ENCODE measurements at regions not wholly inside any gene's neighbourhood (a gene's known extent, or its start where the extent isn't known, plus 50 kb on each side); places are given as distances from the start of the nearest gene placed in this dataset.
A peak's percentile ranks its signal among the peaks of the same experiment; 100 is the strongest.

- 51 to 79% methylated on average over 3 of the region's 6 CpGs for WGBS, 2 donors
These were observed 80.5 kb downstream of the CLDN34 start for GRCh38 chrX:10047631-10048030.

DNA sequence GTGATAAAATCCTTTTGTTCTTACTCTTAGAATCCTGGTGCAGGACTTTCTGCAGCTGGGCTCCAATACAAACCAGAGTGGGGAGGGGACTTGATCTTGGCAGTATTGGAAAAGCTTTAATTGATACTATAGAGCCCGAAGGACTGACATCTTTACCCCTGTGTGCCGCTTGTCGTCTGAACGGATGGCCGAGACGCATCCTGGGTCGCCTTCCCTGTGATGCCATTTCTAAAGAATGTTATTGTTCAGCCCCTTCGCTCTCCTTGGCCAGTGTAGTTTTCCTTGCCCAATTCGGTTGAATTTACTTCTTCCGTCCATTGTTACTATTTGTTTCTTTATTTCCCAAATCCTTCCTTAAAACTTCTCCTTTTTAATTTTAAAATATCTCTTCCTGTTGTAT, 80.9 kb downstream of the CLDN34 start:
- no peaks in the 10 kb centered on the region for H3K27me3 ChIP-seq
- intact Hi-C loops (cut with DNase I): no loop called here
- no peak overlapping the region for H3K27ac ChIP-seq
- TF ChIP-seq POLR2A (IDR thresholded peaks at IDR 0.05): no peak
- TF ChIP-seq, protein P1, sequence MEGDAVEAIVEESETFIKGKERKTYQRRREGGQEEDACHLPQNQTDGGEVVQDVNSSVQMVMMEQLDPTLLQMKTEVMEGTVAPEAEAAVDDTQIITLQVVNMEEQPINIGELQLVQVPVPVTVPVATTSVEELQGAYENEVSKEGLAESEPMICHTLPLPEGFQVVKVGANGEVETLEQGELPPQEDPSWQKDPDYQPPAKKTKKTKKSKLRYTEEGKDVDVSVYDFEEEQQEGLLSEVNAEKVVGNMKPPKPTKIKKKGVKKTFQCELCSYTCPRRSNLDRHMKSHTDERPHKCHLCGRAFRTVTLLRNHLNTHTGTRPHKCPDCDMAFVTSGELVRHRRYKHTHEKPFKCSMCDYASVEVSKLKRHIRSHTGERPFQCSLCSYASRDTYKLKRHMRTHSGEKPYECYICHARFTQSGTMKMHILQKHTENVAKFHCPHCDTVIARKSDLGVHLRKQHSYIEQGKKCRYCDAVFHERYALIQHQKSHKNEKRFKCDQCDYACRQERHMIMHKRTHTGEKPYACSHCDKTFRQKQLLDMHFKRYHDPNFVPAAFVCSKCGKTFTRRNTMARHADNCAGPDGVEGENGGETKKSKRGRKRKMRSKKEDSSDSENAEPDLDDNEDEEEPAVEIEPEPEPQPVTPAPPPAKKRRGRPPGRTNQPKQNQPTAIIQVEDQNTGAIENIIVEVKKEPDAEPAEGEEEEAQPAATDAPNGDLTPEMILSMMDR (IDR thresholded peaks at IDR 0.05): no peak
- no peaks in the 10 kb centered on the region for H3K9me3 ChIP-seq
- H3K4me1 ChIP-seq: peaks cover 0 to 30% of the 10 kb centered on the region in 2 donors
- H3K36me3 ChIP-seq: no peaks in the 10 kb centered on the region
- no peak overlapping the region for H3K4me3 ChIP-seq (replicated peaks in 1 of 3)
- 63 to 71% methylated on average over 10 of the region's 10 CpGs for WGBS, 2 donors
- no peak for DNase-seq

More at GRCh38 chrX:10047631-10048030, 80.5 kb downstream of the CLDN34 start:
- Histone ChIP-seq H3K9me3 (no peaks in the 10 kb centered on the region), H3K4me3 (replicated peaks in 1 of 3) (no peak overlapping the region), H3K27me3 (no peaks in the 10 kb centered on the region), H3K27ac (no peak overlapping the region), H3K36me3 (no peaks in the 10 kb centered on the region), H3K4me1 (peaks cover 0 to 25% of the 10 kb centered on the region in 2 donors)
- no peak for TF ChIP-seq POLR2A (IDR thresholded peaks at IDR 0.05)
- TF ChIP-seq, protein P1 (IDR thresholded peaks at IDR 0.05): no peak
- no peak for DNase-seq
- intact Hi-C loops (cut with DNase I): no loop called here

- H3K4me1 ChIP-seq: peaks cover 0 to 33% of the 10 kb centered on the region in 2 donors
These were observed 81.5 kb downstream of the CLDN34 start for GRCh38 chrX:10048707-10049106.

GRCh38 chrX:10049236-10049635, 82.1 kb downstream of the CLDN34 start:
- no peaks in the 10 kb centered on the region for H3K9me3 ChIP-seq
- H3K4me3 ChIP-seq (replicated peaks in 1 of 3): no peak overlapping the region
- H3K4me1 ChIP-seq: peaks cover 0 to 33% of the 10 kb centered on the region in 2 donors
- intact Hi-C loops (cut with DNase I): no loop called here
- H3K27ac ChIP-seq: no peak overlapping the region
- no peaks in the 10 kb centered on the region for H3K36me3 ChIP-seq
- no peak for TF ChIP-seq POLR2A (IDR thresholded peaks at IDR 0.05)
- TF ChIP-seq, protein P1 (IDR thresholded peaks at IDR 0.05): no peak
- H3K27me3 ChIP-seq: no peaks in the 10 kb centered on the region
- WGBS, 2 donors: 87 to 89% methylated on average over 3 of the region's 3 CpGs
- DNase-seq: no peak

More at GRCh38 chrX:10048707-10049106, 81.5 kb downstream of the CLDN34 start:
- intact Hi-C loops (cut with DNase I): no loop called here
- DNase-seq: no peak
- Histone ChIP-seq H3K27ac (no peak overlapping the region), H3K9me3 (no peaks in the 10 kb centered on the region), H3K4me3 (replicated peaks in 1 of 3) (no peak overlapping the region), H3K27me3 (no peaks in the 10 kb centered on the region), H3K36me3 (no peaks in the 10 kb centered on the region)
- TF ChIP-seq POLR2A (IDR thresholded peaks at IDR 0.05): no peak
- TF ChIP-seq, protein P1 (IDR thresholded peaks at IDR 0.05): no peak
- 46 to 55% methylated on average over 7 to 8 of the region's 8 CpGs for WGBS, 2 donors

GRCh38 chrX:10050481-10050880, 83.3 kb downstream of the CLDN34 start:
- Histone ChIP-seq H3K9me3 (no peaks in the 10 kb centered on the region), H3K36me3 (no peaks in the 10 kb centered on the region), H3K4me1 (peaks cover 0 to 30% of the 10 kb centered on the region in 2 donors), H3K27ac (no peak overlapping the region), H3K4me3 (replicated peaks in 1 of 3) (no peak overlapping the region), H3K27me3 (no peaks in the 10 kb centered on the region)
- DNase-seq: peak in 1 of 2 donors; percentile 3
- intact Hi-C loops (cut with DNase I): no loop called here
- TF ChIP-seq, protein P1 (IDR thresholded peaks at IDR 0.05): no peak
- TF ChIP-seq POLR2A (IDR thresholded peaks at IDR 0.05): no peak
- WGBS, 2 donors: 48 to 69% methylated on average over 3 to 5 of the region's 5 CpGs
